AG04449 (cell line): ENCODE measurements at regions not wholly inside any gene's neighbourhood (a gene's known extent, or its start where the extent isn't known, plus 50 kb on each side); places are given as distances from the start of the nearest gene placed in this dataset.

Experiments used
- CTCF ChIA-PET: fragments of 350-600 bp; formaldehyde crosslinking; extraction: SDS; loops from one replicate; lab custom pipeline; 2021; ENCODE audit warnings: antibody characterized with exemption; lab: Yijun Ruan, JAX
- POLR2A ChIA-PET: fragments of 400-600, 350-600 bp; formaldehyde crosslinking; extraction: SDS; loops from one replicate; lab custom pipeline; 2020; ENCODE audit warnings: antibody characterized with exemption, inconsistent platforms; lab: Yijun Ruan, JAX
- DNase-seq: peaks from one replicate; pipeline ENCODE4 v3.0.0-alpha.2; 2010; ENCODE audit warnings: low read depth, low spot score
- H3K4me3 ChIP-seq: 2 replicates; pipeline ENCODE4 v1.5.1; 2011; ENCODE audit warnings: low read depth, mild to moderate bottlenecking, control low read depth, low read length
- TF ChIP-seq, protein P1 (sequence below): IDR thresholded peaks from one replicate; pipeline ENCODE4 v1.5.1; 2011; ENCODE audit warnings: mild to moderate bottlenecking, moderate library complexity, low read length, control low read depth, inconsistent platforms; ENCODE audit not compliant: insufficient read depth; ENCODE audit errors: missing control alignments

- POLR2A ChIA-PET: no interaction called here
- no peak for DNase-seq
- CTCF ChIA-PET: no interaction called here
Measured at GRCh38 chr2:145691659-145692058, 1171.7 kb upstream of the ZEB2 start.

DNA sequence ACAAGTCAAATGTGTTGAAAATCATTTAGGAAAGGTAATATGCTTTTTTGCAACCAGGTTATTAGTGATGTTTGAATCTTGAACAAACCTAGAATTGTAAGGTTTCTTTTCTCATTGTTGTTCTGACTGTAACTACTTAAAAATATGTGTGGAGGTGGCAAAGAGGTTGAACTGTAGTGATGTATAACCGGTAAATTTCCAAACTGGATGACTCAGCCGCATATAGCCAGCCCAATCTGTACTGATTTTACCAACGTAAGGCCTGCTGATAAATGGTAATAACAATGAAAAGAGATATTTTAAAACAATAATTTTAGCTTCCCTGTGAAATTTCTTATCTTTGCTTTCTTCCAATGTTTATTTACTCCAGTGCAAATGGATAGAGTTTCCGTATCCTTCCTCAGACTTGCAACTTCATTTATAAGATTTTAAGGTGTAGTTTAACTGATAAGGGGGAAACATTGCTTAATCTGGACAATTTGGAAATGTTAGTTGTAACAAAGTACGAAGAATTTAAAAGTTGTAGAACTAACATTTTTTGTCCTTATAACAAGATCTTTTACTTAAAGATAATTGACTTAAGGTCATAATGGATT is 1170.4 kb upstream of the ZEB2 start:
- POLR2A ChIA-PET: no interaction called here
- no peak overlapping the region for H3K4me3 ChIP-seq
- TF ChIP-seq, protein P1, sequence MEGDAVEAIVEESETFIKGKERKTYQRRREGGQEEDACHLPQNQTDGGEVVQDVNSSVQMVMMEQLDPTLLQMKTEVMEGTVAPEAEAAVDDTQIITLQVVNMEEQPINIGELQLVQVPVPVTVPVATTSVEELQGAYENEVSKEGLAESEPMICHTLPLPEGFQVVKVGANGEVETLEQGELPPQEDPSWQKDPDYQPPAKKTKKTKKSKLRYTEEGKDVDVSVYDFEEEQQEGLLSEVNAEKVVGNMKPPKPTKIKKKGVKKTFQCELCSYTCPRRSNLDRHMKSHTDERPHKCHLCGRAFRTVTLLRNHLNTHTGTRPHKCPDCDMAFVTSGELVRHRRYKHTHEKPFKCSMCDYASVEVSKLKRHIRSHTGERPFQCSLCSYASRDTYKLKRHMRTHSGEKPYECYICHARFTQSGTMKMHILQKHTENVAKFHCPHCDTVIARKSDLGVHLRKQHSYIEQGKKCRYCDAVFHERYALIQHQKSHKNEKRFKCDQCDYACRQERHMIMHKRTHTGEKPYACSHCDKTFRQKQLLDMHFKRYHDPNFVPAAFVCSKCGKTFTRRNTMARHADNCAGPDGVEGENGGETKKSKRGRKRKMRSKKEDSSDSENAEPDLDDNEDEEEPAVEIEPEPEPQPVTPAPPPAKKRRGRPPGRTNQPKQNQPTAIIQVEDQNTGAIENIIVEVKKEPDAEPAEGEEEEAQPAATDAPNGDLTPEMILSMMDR: no peak
- CTCF ChIA-PET: no interaction called here
- no peak for DNase-seq

More at GRCh38 chr2:145691659-145692058, 1171.7 kb upstream of the ZEB2 start:
- TF ChIP-seq, protein P1: no peak
- H3K4me3 ChIP-seq: no peak overlapping the region

DNA sequence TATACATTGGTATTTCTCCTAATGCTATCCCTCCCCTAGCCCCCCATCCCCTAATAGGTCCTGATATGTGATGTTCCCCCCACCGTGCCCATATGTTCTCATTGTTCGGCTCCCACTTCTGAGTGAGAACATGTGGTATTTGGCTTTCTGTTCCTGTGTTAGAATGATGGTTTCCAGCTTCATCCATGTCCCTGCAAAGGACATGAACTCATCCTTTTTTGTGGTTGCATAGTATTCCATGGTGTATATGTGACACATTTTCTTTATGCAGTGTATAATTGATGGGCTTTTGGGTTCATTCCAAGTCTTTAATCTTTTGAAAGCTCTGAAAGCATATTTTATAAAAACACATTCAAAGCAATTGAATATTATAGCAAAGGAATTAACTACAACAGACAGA is 1169.4 kb upstream of the ZEB2 start:
- no peak for DNase-seq
- TF ChIP-seq, protein P1: no peak
- ChIA-PET POLR2A (no interaction called here), CTCF (no interaction called here)
- H3K4me3 ChIP-seq: no peak overlapping the region

DNA sequence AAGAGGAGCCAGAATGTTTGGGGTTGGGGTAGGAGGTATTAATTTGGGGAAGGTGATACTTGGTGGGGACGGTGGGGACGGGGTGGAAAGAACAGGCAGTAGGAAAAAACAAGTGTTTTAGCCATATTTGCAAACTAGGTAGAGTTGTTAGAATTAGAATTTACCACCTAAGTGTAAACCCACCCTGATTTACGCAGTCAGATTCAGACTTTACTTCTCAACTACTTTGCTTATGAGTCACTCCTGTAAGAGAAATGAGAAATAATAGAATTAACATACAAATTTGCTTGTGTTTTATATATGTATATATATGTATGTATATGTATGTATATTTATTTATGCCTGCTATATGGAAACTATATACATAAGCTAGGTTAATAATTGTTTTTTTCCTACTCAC is 1168.2 kb upstream of the ZEB2 start:
- TF ChIP-seq, protein P1: no peak
- ChIA-PET CTCF (no interaction called here), POLR2A (no interaction called here)
- DNase-seq: no peak
- H3K4me3 ChIP-seq: no peak overlapping the region

- DNase-seq: no peak
- H3K4me3 ChIP-seq: no peak overlapping the region
- TF ChIP-seq, protein P1: no peak
Measured at GRCh38 chr2:145687442-145688134, 1167.7 kb upstream of the ZEB2 start.

GRCh38 chr2:145685383-145686050 is 1165.6 kb upstream of the ZEB2 start:
- CTCF ChIA-PET: no interaction called here

More at GRCh38 chr2:145687442-145688134, 1167.7 kb upstream of the ZEB2 start:
- CTCF ChIA-PET: no interaction called here
- POLR2A ChIA-PET: no interaction called here

More at GRCh38 chr2:145685383-145686050, 1165.6 kb upstream of the ZEB2 start:
- TF ChIP-seq, protein P1: no peak
- no peak overlapping the region for H3K4me3 ChIP-seq
- POLR2A ChIA-PET: no interaction called here
- no peak for DNase-seq
